COR-L47 (cell line): ENCODE measurements at regions not wholly inside any gene's neighbourhood (a gene's known extent, or its start where the extent isn't known, plus 50 kb on each side); places are given as distances from the start of the nearest gene placed in this dataset.
A peak's percentile ranks its signal among the peaks of the same experiment; 100 is the strongest.
"Not testable (repeated sequence)": the region's sequence is repeated elsewhere in the genome, so short reads cannot be mapped to it uniquely, and the experiment has no call there.

Experiments
- DNase-seq: peaks from one replicate; lab custom pipeline; 2025; lab: John Stamatoyannopoulos, UW

DNA sequence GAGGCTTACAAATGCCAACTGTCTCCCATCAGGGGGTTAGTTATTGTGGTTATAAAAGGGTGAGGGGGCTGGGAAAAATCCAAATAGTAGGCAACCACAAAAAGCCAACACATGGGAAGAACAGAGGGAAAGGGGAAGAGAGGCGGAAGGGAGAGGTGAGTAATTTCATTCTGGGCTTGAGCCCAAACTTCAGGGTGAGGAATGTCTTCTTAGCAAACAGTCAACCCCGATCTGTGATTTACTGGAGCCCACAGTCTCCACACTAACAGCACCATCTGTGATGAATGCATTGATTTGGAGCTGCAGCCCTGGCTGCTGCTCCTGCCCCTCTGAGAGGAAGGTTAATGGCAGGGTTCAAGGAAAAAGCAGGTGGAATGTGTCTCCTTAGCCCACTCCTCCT is 162.2 kb upstream of the GPR101 start:
- no peak for DNase-seq

DNA sequence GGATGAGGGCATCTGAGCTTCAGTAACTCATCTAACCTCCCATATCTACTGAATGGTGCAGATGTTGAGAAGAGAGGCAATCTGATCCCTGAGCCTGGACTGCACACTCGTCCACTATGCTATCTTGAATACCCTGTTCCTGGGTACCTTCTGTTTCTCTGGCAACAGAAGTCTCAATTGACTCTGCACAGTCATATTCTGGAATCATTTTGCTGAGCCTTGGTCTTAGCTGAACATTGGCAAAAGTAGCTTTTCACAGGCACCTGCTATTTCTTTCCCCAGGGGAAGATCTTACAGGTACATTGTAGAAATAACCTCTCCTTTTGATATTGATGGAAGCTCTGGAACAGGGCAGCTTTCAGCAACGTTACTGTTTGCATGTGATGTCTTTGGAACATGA is 161.5 kb upstream of the GPR101 start:
- DNase-seq: no peak

DNA sequence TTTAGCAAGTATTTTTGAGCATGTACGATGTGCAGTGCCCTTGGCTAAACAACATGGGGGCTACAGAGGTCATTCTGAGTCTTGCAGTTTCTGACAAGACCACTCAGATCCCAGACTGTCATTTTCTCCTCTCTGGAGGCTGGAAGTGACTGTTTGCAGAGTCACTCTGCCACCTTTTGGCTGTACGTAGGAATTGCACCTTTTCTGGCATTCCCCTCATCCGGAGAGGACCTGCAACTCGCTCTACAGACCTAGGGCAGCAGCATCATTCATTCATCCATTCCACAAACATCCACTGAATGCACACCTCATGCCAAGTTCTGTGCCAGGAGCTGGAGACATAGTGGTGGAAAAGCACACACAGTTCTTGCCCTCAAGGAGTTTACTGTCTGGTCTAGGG is 160.4 kb upstream of the GPR101 start:
- DNase-seq: peak; percentile 24

DNA sequence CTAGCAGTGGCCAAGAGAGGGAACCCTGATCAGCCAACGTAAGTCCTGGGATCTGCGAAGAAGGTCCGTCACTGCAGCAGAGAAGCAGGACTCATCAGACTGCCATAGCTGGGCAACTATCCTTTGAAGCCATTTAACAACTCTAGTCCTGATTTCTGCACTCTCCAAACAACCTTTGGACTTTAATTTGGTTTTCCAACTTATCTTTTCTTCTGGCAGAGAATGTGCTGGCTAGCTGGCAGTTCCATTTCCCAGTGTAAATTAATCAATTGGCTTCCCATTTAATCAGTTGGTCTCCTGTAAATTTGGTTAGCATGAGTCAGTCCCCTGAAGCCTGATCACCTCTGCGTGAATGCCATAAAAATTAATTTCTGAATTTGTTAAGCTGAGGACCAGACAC is 153.7 kb upstream of the GPR101 start:
- DNase-seq: no peak

DNA sequence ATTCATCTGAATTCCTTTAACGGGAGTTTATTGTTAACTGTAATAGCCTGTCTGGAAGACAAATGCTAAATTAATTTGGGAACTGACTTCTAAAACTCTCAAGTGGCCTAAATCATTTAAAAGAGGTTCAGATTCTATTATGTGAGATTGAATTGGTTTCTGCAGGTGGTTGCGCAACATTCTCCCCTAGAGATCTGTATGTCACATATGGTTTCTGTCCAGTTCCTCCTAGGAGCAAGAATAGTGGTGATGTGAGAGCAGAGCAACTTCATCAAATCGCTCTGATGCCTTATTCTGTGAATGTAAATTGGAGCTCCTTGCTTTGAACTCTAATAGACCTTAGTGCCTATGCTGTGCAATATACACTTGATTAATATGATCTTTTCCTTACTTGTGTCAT is 144.6 kb upstream of the GPR101 start:
- no peak for DNase-seq

DNA sequence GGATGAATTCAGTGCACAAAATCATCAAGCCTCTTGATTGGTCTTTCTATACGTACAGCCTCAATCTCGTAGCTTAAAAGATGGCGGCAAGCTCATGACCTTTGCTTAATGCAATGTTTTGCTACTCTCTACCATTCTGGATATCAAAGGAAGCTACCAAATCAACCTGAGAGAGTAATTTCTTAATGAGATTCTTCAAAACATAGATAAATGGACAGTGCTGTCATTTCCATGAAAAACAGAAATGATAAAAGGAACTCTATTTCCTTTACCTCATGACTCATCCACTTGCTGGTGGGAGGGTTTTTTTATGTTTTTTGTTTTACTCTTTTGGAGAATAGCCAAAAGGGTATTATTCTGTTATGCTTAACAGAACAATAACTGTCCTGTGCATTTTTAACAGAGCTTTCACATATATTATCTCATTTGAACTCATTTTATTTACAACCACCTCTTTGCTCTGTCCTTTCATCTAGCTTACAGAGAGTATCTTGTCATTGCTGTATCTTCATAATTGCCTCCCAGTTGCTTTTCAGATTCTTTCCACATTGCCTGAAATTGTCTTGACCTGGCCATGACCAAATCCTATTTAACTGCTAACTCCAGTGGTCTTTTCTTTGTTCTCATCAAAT is 138.6 kb upstream of the GPR101 start:
- no peak for DNase-seq

DNA sequence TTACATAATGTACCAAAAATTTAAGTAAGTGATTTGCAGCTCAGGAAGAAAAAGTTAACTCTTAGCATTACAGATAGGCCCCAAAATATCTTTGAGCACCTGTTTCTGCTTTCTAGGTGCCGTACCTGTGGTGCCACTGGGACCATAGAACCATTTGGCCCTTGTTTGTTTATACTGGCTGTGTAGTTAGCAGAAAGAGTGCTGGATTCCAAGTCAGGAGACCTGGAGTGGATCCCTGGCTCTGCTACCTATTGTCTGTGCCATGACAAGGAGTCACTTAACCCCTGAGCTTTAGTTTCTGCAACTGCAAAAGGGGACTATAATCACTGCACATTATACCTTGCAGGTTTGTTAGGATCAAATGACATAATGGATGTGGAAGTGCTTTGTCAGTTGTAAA is 137.8 kb upstream of the GPR101 start:
- no peak for DNase-seq

DNA sequence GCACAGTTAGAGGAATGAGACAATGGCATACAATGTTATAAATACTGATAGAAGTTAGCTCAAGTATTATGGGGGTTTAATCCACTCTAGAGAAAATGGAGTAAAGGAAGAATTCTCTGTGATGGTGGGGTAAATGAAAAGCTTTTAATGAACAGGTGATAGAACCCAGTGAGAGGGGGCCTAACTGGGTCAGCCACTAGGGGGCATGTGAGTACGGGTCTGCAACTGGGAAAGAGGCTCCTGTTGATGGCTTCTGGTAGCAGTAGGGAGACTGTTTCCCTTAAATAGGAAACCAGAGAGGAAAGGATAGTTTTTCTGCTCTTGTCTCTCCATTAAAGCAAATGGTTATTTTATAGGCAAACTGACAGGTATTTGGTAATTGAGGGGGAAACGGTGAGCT is 132.8 kb upstream of the GPR101 start:
- DNase-seq: peak; percentile 6

DNA sequence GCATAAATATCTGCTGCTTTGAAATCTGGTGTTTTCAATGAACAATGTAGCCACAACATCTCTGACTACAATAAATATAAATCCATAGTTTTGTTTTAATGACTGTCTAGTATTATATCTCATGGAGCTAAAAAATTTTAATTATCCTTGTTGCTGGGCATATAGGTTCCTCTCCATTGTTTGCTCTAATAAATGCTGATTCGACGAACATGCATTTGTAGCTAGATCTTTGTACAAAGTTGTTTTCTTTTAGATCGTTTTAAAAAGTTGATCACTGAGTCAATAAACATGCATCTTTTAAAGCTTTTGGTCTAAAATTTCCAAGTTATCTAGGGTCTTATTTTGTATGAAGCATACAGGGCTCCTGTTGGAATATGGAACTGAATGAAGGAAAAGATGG is 130.5 kb upstream of the GPR101 start:
- DNase-seq: no peak

DNA sequence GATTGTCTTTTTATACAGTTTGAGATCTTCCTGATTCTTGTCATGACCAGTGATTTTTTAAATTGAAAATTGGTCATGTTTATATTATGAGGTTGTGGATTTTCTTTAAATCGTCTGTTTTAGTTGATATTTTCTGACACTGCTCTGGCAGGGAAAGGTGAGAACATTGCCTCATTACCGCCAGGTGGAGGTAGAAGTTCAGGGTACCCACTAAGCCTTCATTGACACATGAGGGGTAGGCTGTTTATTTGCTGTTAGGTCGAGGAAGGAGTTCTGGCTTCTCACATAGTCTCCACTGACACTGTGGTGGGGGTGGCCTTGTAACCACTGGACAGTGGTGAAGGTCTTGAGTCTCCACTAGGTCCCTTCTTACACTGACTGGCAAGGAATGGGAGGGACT is 117.6 kb upstream of the GPR101 start:
- no peak for DNase-seq

DNA sequence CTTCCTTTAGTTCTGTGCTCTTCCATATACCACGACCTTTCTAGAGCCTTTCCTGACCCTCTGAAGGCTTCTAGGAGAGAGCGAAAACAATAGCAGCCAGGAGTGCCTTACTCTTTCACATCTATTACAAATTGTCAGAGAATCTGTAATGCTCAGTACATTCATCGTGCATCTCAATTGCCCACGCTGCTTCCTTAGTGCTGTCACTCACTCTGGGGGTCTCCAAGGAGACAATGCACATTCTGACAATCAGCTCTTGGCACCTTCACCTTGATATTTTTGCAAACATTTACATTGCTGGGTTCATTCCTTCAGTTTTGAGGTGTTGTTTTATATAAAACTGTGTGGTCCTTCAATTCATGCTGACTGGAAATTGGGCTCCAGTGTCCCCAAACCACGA is 110.1 kb upstream of the GPR101 start:
- DNase-seq: no peak

DNA sequence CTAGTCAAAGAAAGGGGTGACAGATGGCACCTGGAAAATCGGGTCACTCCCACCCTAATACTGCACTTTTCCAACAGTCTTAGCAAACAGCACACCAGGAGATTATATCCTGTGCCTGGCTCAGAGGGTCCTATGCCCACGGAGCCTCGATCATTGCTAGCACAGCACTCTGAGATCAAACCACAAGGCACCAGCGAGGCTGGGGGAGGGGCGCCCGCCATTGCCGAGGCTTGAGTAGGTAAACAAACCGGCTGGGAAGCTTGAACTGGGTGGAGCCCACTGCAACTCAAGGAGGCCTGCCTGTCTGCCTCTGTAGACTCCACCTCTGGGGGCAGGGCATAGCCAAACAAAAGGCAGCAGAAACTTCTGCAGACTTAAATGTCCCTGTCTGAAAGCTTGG is 88.9 kb upstream of the GPR101 start:
- not testable (repeated sequence) for DNase-seq

DNA sequence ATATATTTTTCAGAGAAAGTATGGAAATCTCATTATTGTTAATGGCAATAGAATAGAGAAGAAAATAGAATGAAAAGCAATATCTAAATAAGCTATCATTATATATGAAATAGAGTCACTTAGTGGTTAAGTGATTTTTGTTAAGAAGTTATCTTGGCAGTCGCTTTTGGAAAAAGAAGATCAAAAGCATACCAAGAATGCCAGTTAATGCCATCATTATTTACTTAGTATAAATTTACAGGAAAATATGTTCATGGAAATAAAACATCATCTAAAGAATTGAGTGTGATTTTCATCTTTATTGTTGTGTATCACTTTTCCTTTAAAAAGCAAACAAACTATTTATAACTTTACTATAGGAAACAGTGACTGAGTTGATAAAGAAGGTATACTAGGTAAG is 85.3 kb upstream of the GPR101 start:
- DNase-seq: no peak

DNA sequence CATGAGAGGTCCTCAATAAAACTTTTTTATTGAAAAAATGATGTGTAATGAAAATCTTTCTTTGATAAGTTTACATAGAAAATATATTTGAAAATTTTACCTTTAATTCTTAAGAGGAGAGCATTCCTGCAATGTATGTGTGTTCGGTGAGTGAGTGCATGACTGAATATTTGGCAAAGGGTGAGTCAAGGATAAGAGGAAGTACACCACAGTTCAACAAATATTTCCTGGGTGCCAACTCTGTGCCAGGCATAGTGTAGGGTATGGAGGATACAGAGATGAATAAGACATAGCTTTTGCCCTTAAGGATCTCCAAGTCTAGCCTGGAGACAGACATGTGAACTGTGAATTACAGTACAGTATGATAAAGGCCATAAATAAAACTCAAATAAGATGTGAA is 84.7 kb upstream of the GPR101 start:
- no peak for DNase-seq

DNA sequence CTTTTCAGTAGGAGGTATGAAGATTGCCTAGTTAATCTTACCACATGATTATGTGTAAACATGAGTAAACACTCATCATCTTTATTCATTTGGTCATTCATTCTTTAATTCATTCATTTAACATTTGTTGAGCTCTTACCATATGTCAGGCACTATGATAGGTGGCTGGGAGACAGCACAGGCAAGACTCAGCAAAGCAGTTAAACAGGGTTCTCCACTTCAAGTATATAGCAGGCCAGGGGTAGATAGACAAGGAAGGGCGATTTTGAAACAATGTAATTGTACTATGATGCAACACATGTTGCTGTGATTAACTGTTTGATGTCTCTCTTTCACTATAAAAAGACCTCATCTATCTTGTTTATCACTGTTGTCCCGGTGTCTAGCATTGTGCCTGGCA is 84.3 kb upstream of the GPR101 start:
- no peak for DNase-seq

DNA sequence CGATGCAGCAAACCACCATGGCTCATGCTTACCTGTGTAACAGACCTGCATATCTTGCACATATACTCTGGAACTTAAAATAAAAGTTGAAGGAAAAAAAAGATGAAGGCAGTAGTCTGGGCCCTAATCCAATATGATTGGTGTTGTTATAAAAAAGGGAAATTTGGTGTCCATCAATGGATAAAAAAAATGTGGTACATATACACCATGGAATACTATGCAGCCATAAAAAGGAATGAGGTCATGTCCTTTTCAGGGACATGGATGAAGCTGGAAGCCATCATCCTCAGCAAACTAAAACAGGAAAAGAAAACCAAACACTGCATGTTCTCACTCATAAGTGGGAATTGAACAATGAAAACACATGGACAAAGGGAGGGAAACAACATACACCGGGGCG is 74.1 kb upstream of the GPR101 start:
- not testable (repeated sequence) for DNase-seq

DNA sequence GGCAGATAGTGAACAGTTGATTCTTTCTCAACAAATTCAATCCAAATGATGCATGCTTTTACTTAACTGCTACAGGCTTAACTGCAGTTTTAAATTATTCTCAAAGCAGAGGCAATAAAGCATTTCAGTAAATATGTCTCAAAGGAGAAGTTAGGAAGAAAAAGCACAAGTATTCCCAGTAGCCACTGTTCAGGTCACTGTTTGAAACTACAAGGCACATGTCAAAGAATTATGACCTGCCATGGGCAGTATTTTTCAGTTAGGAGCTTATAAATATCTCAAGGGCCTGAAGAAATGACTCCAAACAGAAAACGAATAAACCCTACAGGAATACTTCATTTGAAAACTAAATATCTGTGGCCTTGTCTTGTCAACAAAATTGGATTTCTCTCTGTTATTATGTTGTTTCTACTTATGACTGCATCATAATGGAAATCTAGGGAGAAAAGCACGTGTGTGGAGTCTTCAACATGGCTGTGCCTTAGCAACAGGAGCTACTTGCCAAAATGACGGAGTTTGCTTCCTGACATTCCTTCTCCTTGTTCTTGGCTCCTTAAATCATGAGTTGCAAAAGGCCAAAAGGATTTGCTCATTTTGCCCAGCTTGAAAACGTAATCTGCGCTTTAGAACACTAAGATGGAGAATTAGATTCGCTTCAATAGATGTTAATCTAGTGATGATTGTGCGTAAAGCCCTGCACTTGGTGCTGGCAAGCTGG is 67.6 kb upstream of the GPR101 start:
- DNase-seq: no peak
